ENCODE measurements at regions not wholly inside any gene's neighbourhood (a gene's known extent, or its start where the extent isn't known, plus 50 kb on each side); places are given as distances from the start of the nearest gene placed in this dataset.

DNA sequence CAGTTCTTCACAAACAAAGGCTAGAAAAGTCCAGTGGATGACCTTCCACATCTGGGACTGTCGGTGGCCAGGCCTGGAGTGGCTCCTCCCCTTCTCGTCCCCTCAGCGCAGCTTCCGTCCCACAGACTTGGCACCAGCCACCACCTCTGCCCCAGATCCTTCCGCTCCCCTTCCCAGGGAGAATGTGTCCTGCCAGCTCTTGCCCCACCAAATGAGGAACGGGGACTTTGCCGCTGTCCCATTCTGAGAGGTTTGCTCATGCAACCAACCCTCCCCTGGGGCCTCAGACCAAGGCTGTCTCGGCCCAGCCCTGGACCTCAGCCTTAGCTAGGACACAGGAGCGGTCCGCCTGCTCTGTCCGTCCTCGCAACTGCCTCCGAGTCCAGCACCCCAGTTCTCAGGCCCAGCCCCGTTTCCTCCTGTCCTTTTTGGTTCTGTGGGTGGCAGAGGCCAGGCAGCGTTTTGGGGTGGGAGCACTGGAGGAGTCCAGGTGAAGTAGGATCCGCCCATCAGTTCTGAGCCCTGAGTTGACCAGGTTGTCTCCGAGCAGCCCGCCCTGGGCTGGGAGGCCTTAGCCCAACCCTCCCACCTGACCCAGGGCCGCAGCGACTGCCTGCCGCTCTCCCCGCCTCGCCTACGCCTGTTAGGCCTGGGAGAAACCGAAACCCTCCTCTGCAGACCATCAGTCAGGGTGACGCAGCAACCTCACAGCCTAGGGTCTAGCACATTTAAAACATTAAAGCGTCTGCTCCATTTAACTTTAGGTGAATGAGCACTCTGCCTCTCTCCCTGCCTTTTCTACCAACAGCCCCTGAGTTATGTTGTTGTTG lies 284.3 kb downstream of the FOXO1 start:
- Histone ChIP-seq H3K79me2 (ENCODE audit: control insufficient read depth, insufficient read depth, low read length) (no peaks in the 10 kb centered on the region), H3K9ac (ENCODE audit: control insufficient read depth, extremely low read depth, insufficient read depth, low read length) (no peak overlapping the region), H3K9me3 (ENCODE audit: control insufficient read depth, low read depth, low read length) (no peaks in the 10 kb centered on the region), H3K27me3 (ENCODE audit: control insufficient read depth, extremely low read depth, insufficient read depth, low read length) (no peaks in the 10 kb centered on the region), H3K4me1 (ENCODE audit: control insufficient read depth, extremely low read depth, insufficient read depth, low read length) (peaks cover 20% of the 10 kb centered on the region), H3K36me3 (ENCODE audit: control insufficient read depth in 2 of 2, extremely low read depth in 1 of 2, insufficient read depth in 2 of 2, low read length in 2 of 2) (no peaks in the 10 kb centered on the region), H3K4me3 (ENCODE audit: control insufficient read depth in 2 of 3, extremely low read depth in 1 of 3, insufficient read depth in 2 of 3, low read depth in 1 of 3, low read length in 3 of 3) (no peak overlapping the region), H3K4me2 (ENCODE audit: control insufficient read depth, extremely low read depth, insufficient read depth, low read depth, low read length) (no peak overlapping the region), H4K20me1 (ENCODE audit: control insufficient read depth, extremely low read depth, insufficient read depth, low read length) (no peaks in the 10 kb centered on the region), H3K9me1 (ENCODE audit: control insufficient read depth, extremely low read depth, insufficient read depth, low read length) (no peaks in the 10 kb centered on the region), H3K27ac (ENCODE audit: control insufficient read depth, insufficient read depth, low read length) (no peak overlapping the region), H2AFZ (ENCODE audit: control insufficient read depth, low read length) (no peak overlapping the region)
- TF ChIP-seq, protein P1, sequence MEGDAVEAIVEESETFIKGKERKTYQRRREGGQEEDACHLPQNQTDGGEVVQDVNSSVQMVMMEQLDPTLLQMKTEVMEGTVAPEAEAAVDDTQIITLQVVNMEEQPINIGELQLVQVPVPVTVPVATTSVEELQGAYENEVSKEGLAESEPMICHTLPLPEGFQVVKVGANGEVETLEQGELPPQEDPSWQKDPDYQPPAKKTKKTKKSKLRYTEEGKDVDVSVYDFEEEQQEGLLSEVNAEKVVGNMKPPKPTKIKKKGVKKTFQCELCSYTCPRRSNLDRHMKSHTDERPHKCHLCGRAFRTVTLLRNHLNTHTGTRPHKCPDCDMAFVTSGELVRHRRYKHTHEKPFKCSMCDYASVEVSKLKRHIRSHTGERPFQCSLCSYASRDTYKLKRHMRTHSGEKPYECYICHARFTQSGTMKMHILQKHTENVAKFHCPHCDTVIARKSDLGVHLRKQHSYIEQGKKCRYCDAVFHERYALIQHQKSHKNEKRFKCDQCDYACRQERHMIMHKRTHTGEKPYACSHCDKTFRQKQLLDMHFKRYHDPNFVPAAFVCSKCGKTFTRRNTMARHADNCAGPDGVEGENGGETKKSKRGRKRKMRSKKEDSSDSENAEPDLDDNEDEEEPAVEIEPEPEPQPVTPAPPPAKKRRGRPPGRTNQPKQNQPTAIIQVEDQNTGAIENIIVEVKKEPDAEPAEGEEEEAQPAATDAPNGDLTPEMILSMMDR (optimal IDR thresholded peaks at IDR 0.05 in 1 of 3, IDR thresholded peaks at IDR 0.05 in 1 of 3, conservative IDR thresholded peaks at IDR 0.05 in 1 of 3; ENCODE audit: extremely low read depth in 1 of 3, insufficient read depth in 2 of 3, low read length in 3 of 3): no peak
- TF ChIP-seq EZH2 (IDR thresholded peaks at IDR 0.05; ENCODE audit: low read length): no peak
- DNase-seq (ENCODE audit: low read depth, low spot score): no peak
- no peak for FAIRE-seq
- dilution Hi-C loops (cut with MboI; ENCODE audit: extremely low pct_ligation_motif_present, low sequenced_read_pairs): no loop called here

DNA sequence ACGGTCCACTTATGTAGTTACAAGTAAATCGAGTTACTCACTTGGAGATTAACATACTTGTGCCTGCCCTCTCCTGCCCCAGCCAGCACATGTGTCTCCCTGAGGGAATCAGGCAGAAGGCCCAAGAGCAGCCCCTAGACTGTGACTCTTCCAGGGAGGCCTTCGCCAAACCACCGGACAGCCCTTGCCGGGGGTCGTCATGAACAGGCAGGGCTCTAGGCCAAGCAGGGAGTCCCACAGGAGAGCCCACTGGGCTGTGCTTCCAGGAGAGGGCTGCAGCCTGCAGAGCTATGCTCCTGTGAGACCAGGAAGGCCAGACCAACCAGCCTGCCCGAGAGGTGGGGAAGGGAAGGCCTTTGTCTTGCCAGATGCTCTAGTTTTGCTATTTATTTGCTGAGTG lies 283.3 kb downstream of the FOXO1 start:
- DNase-seq (ENCODE audit: low read depth, low spot score): no peak
- Histone ChIP-seq H3K9me3 (ENCODE audit: control insufficient read depth, low read depth, low read length) (no peaks in the 10 kb centered on the region), H4K20me1 (ENCODE audit: control insufficient read depth, extremely low read depth, insufficient read depth, low read length) (no peaks in the 10 kb centered on the region), H3K27me3 (ENCODE audit: control insufficient read depth, extremely low read depth, insufficient read depth, low read length) (no peaks in the 10 kb centered on the region), H3K4me2 (ENCODE audit: control insufficient read depth, extremely low read depth, insufficient read depth, low read depth, low read length) (no peak overlapping the region), H3K9me1 (ENCODE audit: control insufficient read depth, extremely low read depth, insufficient read depth, low read length) (no peaks in the 10 kb centered on the region), H3K79me2 (ENCODE audit: control insufficient read depth, insufficient read depth, low read length) (no peaks in the 10 kb centered on the region), H2AFZ (ENCODE audit: control insufficient read depth, low read length) (no peak overlapping the region), H3K4me1 (ENCODE audit: control insufficient read depth, extremely low read depth, insufficient read depth, low read length) (peaks cover 20% of the 10 kb centered on the region), H3K9ac (ENCODE audit: control insufficient read depth, extremely low read depth, insufficient read depth, low read length) (no peak overlapping the region), H3K27ac (ENCODE audit: control insufficient read depth, insufficient read depth, low read length) (no peak overlapping the region), H3K4me3 (ENCODE audit: control insufficient read depth in 2 of 3, extremely low read depth in 1 of 3, insufficient read depth in 2 of 3, low read depth in 1 of 3, low read length in 3 of 3) (no peak overlapping the region), H3K36me3 (ENCODE audit: control insufficient read depth in 2 of 2, extremely low read depth in 1 of 2, insufficient read depth in 2 of 2, low read length in 2 of 2) (no peaks in the 10 kb centered on the region)
- TF ChIP-seq EZH2 (IDR thresholded peaks at IDR 0.05; ENCODE audit: low read length): no peak
- TF ChIP-seq, protein P1 (optimal IDR thresholded peaks at IDR 0.05 in 1 of 3, IDR thresholded peaks at IDR 0.05 in 1 of 3, conservative IDR thresholded peaks at IDR 0.05 in 1 of 3; ENCODE audit: extremely low read depth in 1 of 3, insufficient read depth in 2 of 3, low read length in 3 of 3): no peak
- dilution Hi-C loops (cut with MboI; ENCODE audit: extremely low pct_ligation_motif_present, low sequenced_read_pairs): no loop called here
- FAIRE-seq: no peak

Data from keratinocyte (primary cell).